H9 (cell line): ENCODE measurements at regions not wholly inside any gene's neighbourhood (a gene's known extent, or its start where the extent isn't known, plus 50 kb on each side); places are given as distances from the start of the nearest gene placed in this dataset.

Experiments used
- DNase-seq: peaks from one replicate; pipeline ENCODE4 v3.0.0-alpha.2; 2017
- H2AFZ ChIP-seq: one replicate; pipeline ENCODE4 v1.6.1; 2013; ENCODE audit warnings: mild to moderate bottlenecking, low read length, control low read depth, moderate library complexity
- H2AK5ac ChIP-seq: 2 replicates; pipeline ENCODE4 v1.6.1; 2013; ENCODE audit warnings: low read length, control low read depth, mixed read lengths; ENCODE audit not compliant: insufficient read length
- H2BK120ac ChIP-seq: one replicate; pipeline ENCODE4 v1.6.1; 2013; ENCODE audit warnings: low read depth, mild to moderate bottlenecking, low read length, control low read depth, inconsistent platforms; ENCODE audit not compliant: poor library complexity, severe bottlenecking
- H2BK12ac ChIP-seq: 2 replicates; pipeline ENCODE4 v1.6.1; 2013; ENCODE audit warnings: low read length, control low read depth, mixed read lengths, low read depth; ENCODE audit not compliant: insufficient read length
- H2BK15ac ChIP-seq: 2 replicates; pipeline ENCODE4 v1.6.1; 2013; ENCODE audit warnings: low read depth, low read length, control low read depth
- H2BK20ac ChIP-seq: one replicate; pipeline ENCODE4 v1.6.1; 2013; ENCODE audit warnings: low read depth, mild to moderate bottlenecking, low read length, control low read depth, inconsistent platforms; ENCODE audit not compliant: poor library complexity, severe bottlenecking
- H2BK5ac ChIP-seq: 2 replicates; pipeline ENCODE4 v1.6.1; 2013; ENCODE audit warnings: low read length, control low read depth, mixed read lengths; ENCODE audit not compliant: insufficient read length
- H3K14ac ChIP-seq: 2 replicates; pipeline ENCODE4 v1.6.1; 2013; ENCODE audit warnings: low read length, control low read depth; ENCODE audit not compliant: insufficient read depth
- H3K18ac ChIP-seq: 2 replicates; pipeline ENCODE4 v1.6.1; 2013; ENCODE audit warnings: low read depth, mild to moderate bottlenecking, mixed read lengths, low read length, control low read depth; ENCODE audit not compliant: insufficient read length
- H3K23ac ChIP-seq: 2 replicates; pipeline ENCODE4 v1.6.1; 2013; ENCODE audit warnings: low read length, control low read depth, mixed read lengths, low read depth; ENCODE audit not compliant: insufficient read length
- H3K23me2 ChIP-seq: 2 replicates; pipeline ENCODE4 v1.6.1; 2013; ENCODE audit warnings: low read depth, mild to moderate bottlenecking, mixed read lengths, low read length, control low read depth; ENCODE audit not compliant: insufficient read length, poor library complexity, severe bottlenecking
- H3K27ac ChIP-seq: 2 replicates; pipeline ENCODE4 v1.5.1; 2013; ENCODE audit warnings: low read length, control low read depth, mixed read lengths, low read depth; ENCODE audit not compliant: insufficient read length
- H3K27me3 ChIP-seq: 2 replicates; pipeline ENCODE4 v1.6.1; 2013; ENCODE audit warnings: low read length, control low read depth, inconsistent platforms; ENCODE audit not compliant: insufficient read depth
- H3K4ac ChIP-seq: 2 replicates; pipeline ENCODE4 v1.6.1; 2013; ENCODE audit warnings: low read depth, mild to moderate bottlenecking, control low read depth, inconsistent platforms, low read length, moderate library complexity
- H3K4me1 ChIP-seq: 2 replicates; pipeline ENCODE4 v1.6.1; 2013; ENCODE audit warnings: low read length, control low read depth, inconsistent platforms; ENCODE audit not compliant: insufficient read depth
- H3K4me2 ChIP-seq: 2 replicates; pipeline ENCODE4 v1.6.1; 2013; ENCODE audit warnings: low read length, control low read depth, mixed read lengths; ENCODE audit not compliant: insufficient read length, insufficient read depth
- H3K56ac ChIP-seq: 2 replicates; pipeline ENCODE4 v1.6.1; 2013; ENCODE audit warnings: low read depth, mild to moderate bottlenecking, mixed read lengths, low read length, control low read depth; ENCODE audit not compliant: insufficient read length
- H3K79me1 ChIP-seq: 2 replicates; pipeline ENCODE4 v1.6.1; 2013; ENCODE audit warnings: low read depth, mild to moderate bottlenecking, moderate library complexity, low read length, control low read depth, inconsistent platforms; ENCODE audit not compliant: insufficient read depth, poor library complexity, severe bottlenecking
- H3K79me2 ChIP-seq: 2 replicates; pipeline ENCODE4 v1.6.1; 2013; ENCODE audit warnings: low read length, control low read depth, inconsistent platforms; ENCODE audit not compliant: insufficient read depth
- H3K9ac ChIP-seq: 2 replicates; pipeline ENCODE4 v1.6.1; 2013; ENCODE audit warnings: low read length, control low read depth, mixed read lengths; ENCODE audit not compliant: insufficient read length; ENCODE audit errors: extremely low read depth
- H3K9me3 ChIP-seq: one replicate; pipeline ENCODE4 v1.6.1; 2013; ENCODE audit warnings: low read depth, low read length, inconsistent platforms; ENCODE audit not compliant: control insufficient read depth
- H3T11ph ChIP-seq: one replicate; pipeline ENCODE4 v1.6.1; 2013; ENCODE audit warnings: mild to moderate bottlenecking, low read length, control low read depth, inconsistent platforms
- H4K20me1 ChIP-seq: one replicate; pipeline ENCODE4 v1.6.1; 2013; ENCODE audit not compliant: control insufficient read depth, insufficient read length, insufficient read depth
- H4K5ac ChIP-seq: 2 replicates; pipeline ENCODE4 v1.6.1; 2013; ENCODE audit warnings: low read depth, mild to moderate bottlenecking, mixed read lengths, low read length, control low read depth; ENCODE audit not compliant: insufficient read length
- H4K8ac ChIP-seq: replicated peaks from 2 replicates; pipeline ENCODE4 v1.6.1; 2013; ENCODE audit warnings: low read length, control low read depth, mixed read lengths, low read depth; ENCODE audit not compliant: insufficient read length
- H4K91ac ChIP-seq: 2 replicates; pipeline ENCODE4 v1.6.1; 2013; ENCODE audit warnings: low read depth, mild to moderate bottlenecking, moderate library complexity, mixed read lengths, low read length, control low read depth; ENCODE audit not compliant: insufficient read length
- H3K27ac Mint-ChIP-seq, 3 experiments: 2 replicates in 2 of 3; 3 replicates in 1 of 3; pipeline ENCODE4 v1.8.0; 2020 to 2021; ENCODE audit warnings: mixed read lengths in 3 of 3, mild to moderate bottlenecking in 1 of 3, moderate library complexity in 1 of 3
- H3K27me3 Mint-ChIP-seq: 2 replicates; pipeline ENCODE4 v1.8.0; 2021; ENCODE audit warnings: low read depth, mild to moderate bottlenecking, moderate library complexity, mixed read lengths
- H3K36me3 Mint-ChIP-seq, 3 experiments: 2 replicates in 2 of 3; 3 replicates in 1 of 3; pipeline ENCODE4 v1.8.0; 2020 to 2021; ENCODE audit warnings: low read depth in 3 of 3, mixed read lengths in 3 of 3; ENCODE audit not compliant: insufficient read depth in 1 of 3
- H3K4me1 Mint-ChIP-seq, 2 experiments: 2 replicates each; pipeline ENCODE4 v1.8.0; 2020; ENCODE audit warnings: mixed read lengths in 2 of 2
- H3K4me3 Mint-ChIP-seq, 2 experiments: 2 replicates in 1 of 2; 3 replicates in 1 of 2; pipeline ENCODE4 v1.8.0; 2020 to 2021; ENCODE audit warnings: mild to moderate bottlenecking in 2 of 2, mixed read lengths in 2 of 2, moderate library complexity in 1 of 2
- H3K9me3 Mint-ChIP-seq, 2 experiments: 2 replicates in 1 of 2; 3 replicates in 1 of 2; pipeline ENCODE4 v1.8.0; 2020; ENCODE audit warnings: mild to moderate bottlenecking in 2 of 2, mixed read lengths in 2 of 2, moderate library complexity in 1 of 2
- CTCF ChIP-seq: fragments of 200-600 bp; sonication (generic); conservative IDR thresholded peaks from 3 replicates; pipeline ENCODE4 v1.8.0; 2021; ENCODE audit warnings: antibody characterized with exemption, mild to moderate bottlenecking
- WGBS: extraction: QIAGEN DNeasy Blood & Tissue Kit; methylation state at CpG from one replicate; pipeline ENCODE4 v1.1.7; 2013; ENCODE audit warnings: missing lambda C conversion rate, low lambda C conversion rate, mixed read lengths; ENCODE audit not compliant: insufficient read length; ENCODE audit errors: extremely low coverage; 5-methylcytosine and 5-hydroxymethylcytosine counted together

- no peak for TF ChIP-seq CTCF
- H3K36me3 Mint-ChIP-seq, result no peaks in the 10 kb centered on the region
- Histone ChIP-seq H3K23ac (no peak overlapping the region), H3K4ac (no peak overlapping the region), H4K91ac (no peak overlapping the region), H2BK20ac (no peak overlapping the region), H4K8ac (no peak overlapping the region), H2BK15ac (no peak overlapping the region), H3K56ac (no peak overlapping the region), H3K18ac (no peak overlapping the region), H2AK5ac (no peak overlapping the region), H3K23me2 (no peaks in the 10 kb centered on the region), H3K27ac (no peak overlapping the region), H3K9me3 (no peaks in the 10 kb centered on the region), H3K79me2 (no peaks in the 10 kb centered on the region), H3K79me1 (no peaks in the 10 kb centered on the region), H3K27me3 (no peaks in the 10 kb centered on the region), H2AFZ (no peak overlapping the region), H3K4me2 (no peak overlapping the region), H3K9ac (no peak overlapping the region), H3K14ac (no peak overlapping the region), H4K5ac (no peak overlapping the region), H3K4me1 (no peaks in the 10 kb centered on the region), H2BK120ac (no peak overlapping the region), H2BK12ac (no peak overlapping the region), H2BK5ac (no peak overlapping the region), H4K20me1 (no peaks in the 10 kb centered on the region), H3T11ph (no peak overlapping the region)
- peaks cover 19 to 22% of the 10 kb centered on the region in 2 experiments for H3K4me1 Mint-ChIP-seq
- no peaks in the 10 kb centered on the region; the same call in 1 of the 2 replicates for H3K27me3 Mint-ChIP-seq
- no peaks in the 10 kb centered on the region for H3K9me3 Mint-ChIP-seq
- no peak overlapping the region for H3K27ac Mint-ChIP-seq
- no CpG with 5 or more reads among the region's 4 CpGs for WGBS
- no peak for DNase-seq
- no peak overlapping the region for H3K4me3 Mint-ChIP-seq
Observed at GRCh38 chr6:149223120-149223903, 94.2 kb upstream of the TAB2 start.
